OCI-LY3 (cell line): ENCODE measurements at regions not wholly inside any gene's neighbourhood (a gene's known extent, or its start where the extent isn't known, plus 50 kb on each side); places are given as distances from the start of the nearest gene placed in this dataset.

Experiments
- H2AFZ ChIP-seq: fragments of 200-600, 300-600 bp; shearing (Covaris generic); 2 replicates; pipeline ENCODE4 v1.6.0; 2014; ENCODE audit warnings: antibody characterized with exemption, low read depth, low read length
- H3K27ac ChIP-seq: fragments of 200-600, 300-600 bp; sonication (generic); 2 replicates; pipeline ENCODE4 v1.5.1; 2014; ENCODE audit warnings: mild to moderate bottlenecking, low read length, moderate library complexity, mixed read lengths
- H3K27me3 ChIP-seq: fragments of 200-600, 300-600 bp; sonication (generic); 2 replicates; pipeline ENCODE4 v1.6.1; 2014; ENCODE audit warnings: low read depth, low read length, mixed read lengths
- H3K36me3 ChIP-seq: fragments of 200-600, 300-600 bp; sonication (generic); replicated peaks from 2 replicates; pipeline ENCODE3; 2014; ENCODE audit warnings: low read depth, low read length, mixed read lengths
- H3K4me1 ChIP-seq: fragments of 300-600, 200-600 bp; sonication (generic); 2 replicates; pipeline ENCODE4 v1.6.1; 2014; ENCODE audit warnings: low read length, mixed read lengths
- H3K4me2 ChIP-seq: fragments of 200-600, 300-600 bp; sonication (generic); 2 replicates; pipeline ENCODE4 v1.6.1; 2014; ENCODE audit warnings: low read length, mixed read lengths
- H3K4me3 ChIP-seq: fragments of 300-600, 200-600 bp; sonication (generic); 2 replicates; pipeline ENCODE4 v1.5.1; 2014; ENCODE audit warnings: antibody characterized with exemption, mild to moderate bottlenecking, low read length, moderate library complexity
- H3K79me2 ChIP-seq: fragments of 300-600, 200-600 bp; shearing (Covaris generic); 2 replicates; pipeline ENCODE4 v1.6.1; 2014; ENCODE audit warnings: mild to moderate bottlenecking, low read length, mixed read lengths
- H3K9ac ChIP-seq: fragments of 300-600, 200-600 bp; shearing (Covaris generic); 2 replicates; pipeline ENCODE4 v1.6.0; 2014; ENCODE audit warnings: mild to moderate bottlenecking, low read length, moderate library complexity
- H3K9me3 ChIP-seq: fragments of 200-600, 300-600 bp; shearing (Covaris generic); 2 replicates; pipeline ENCODE4 v1.6.1; 2014; ENCODE audit warnings: low read length, mixed read lengths; ENCODE audit not compliant: insufficient read depth
- H4K20me1 ChIP-seq: fragments of 200-600, 300-600 bp; sonication (generic); 2 replicates; pipeline ENCODE4 v1.6.1; 2016; ENCODE audit warnings: low read length, mixed read lengths; ENCODE audit not compliant: insufficient read depth
- EZH2phosphoT487 ChIP-seq: fragments of 200-600 bp; shearing (Covaris generic); IDR thresholded peaks from 2 replicates; pipeline ENCODE4 v1.6.1; 2018; ENCODE audit warnings: antibody characterized with exemption, mixed run types, low read depth
- TF ChIP-seq, protein P1 (sequence below): fragments of 200-600, 300-600 bp; sonication (generic); IDR thresholded peaks from 2 replicates; pipeline ENCODE4 v1.5.1; 2014; ENCODE audit warnings: antibody characterized with exemption, low read length, low read depth

- no peak overlapping the region for H3K9ac ChIP-seq
- no peaks in the 10 kb centered on the region for H3K79me2 ChIP-seq
- no peaks in the 10 kb centered on the region for H3K27me3 ChIP-seq
- peaks cover 12% of the 10 kb centered on the region; the same call in 1 of the 2 replicates for H3K4me1 ChIP-seq
- no peaks in the 10 kb centered on the region for H3K9me3 ChIP-seq
- no peak overlapping the region for H3K4me2 ChIP-seq
- no peaks in the 10 kb centered on the region for H4K20me1 ChIP-seq
- H2AFZ ChIP-seq: no peak overlapping the region
- no peak overlapping the region for H3K27ac ChIP-seq
- H3K36me3 ChIP-seq: no peaks in the 10 kb centered on the region
- no peak overlapping the region for H3K4me3 ChIP-seq
- TF ChIP-seq EZH2phosphoT487: no peak
- TF ChIP-seq, protein P1, sequence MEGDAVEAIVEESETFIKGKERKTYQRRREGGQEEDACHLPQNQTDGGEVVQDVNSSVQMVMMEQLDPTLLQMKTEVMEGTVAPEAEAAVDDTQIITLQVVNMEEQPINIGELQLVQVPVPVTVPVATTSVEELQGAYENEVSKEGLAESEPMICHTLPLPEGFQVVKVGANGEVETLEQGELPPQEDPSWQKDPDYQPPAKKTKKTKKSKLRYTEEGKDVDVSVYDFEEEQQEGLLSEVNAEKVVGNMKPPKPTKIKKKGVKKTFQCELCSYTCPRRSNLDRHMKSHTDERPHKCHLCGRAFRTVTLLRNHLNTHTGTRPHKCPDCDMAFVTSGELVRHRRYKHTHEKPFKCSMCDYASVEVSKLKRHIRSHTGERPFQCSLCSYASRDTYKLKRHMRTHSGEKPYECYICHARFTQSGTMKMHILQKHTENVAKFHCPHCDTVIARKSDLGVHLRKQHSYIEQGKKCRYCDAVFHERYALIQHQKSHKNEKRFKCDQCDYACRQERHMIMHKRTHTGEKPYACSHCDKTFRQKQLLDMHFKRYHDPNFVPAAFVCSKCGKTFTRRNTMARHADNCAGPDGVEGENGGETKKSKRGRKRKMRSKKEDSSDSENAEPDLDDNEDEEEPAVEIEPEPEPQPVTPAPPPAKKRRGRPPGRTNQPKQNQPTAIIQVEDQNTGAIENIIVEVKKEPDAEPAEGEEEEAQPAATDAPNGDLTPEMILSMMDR: no peak
Measured at GRCh38 chr21:27112186-27112585, 145.3 kb upstream of the ADAMTS5 start.

GRCh38 chr21:27110956-27111355 lies 144.1 kb upstream of the ADAMTS5 start:
- Histone ChIP-seq H3K4me2 (no peak overlapping the region), H3K27ac (no peak overlapping the region), H3K9me3 (no peaks in the 10 kb centered on the region), H3K79me2 (no peaks in the 10 kb centered on the region), H3K27me3 (no peaks in the 10 kb centered on the region), H3K9ac (no peak overlapping the region), H3K4me1 (peaks cover 7% of the 10 kb centered on the region; the same call in 1 of the 2 replicates), H3K36me3 (no peaks in the 10 kb centered on the region), H4K20me1 (no peaks in the 10 kb centered on the region), H3K4me3 (no peak overlapping the region), H2AFZ (no peak overlapping the region)
- TF ChIP-seq EZH2phosphoT487: no peak
- TF ChIP-seq, protein P1: no peak

- Histone ChIP-seq H4K20me1 (no peaks in the 10 kb centered on the region), H3K9ac (no peak overlapping the region), H3K27me3 (no peaks in the 10 kb centered on the region), H3K4me1 (peaks cover 7% of the 10 kb centered on the region; the same call in 1 of the 2 replicates), H3K9me3 (no peaks in the 10 kb centered on the region), H2AFZ (no peak overlapping the region), H3K79me2 (no peaks in the 10 kb centered on the region), H3K27ac (no peak overlapping the region), H3K36me3 (no peaks in the 10 kb centered on the region), H3K4me3 (no peak overlapping the region), H3K4me2 (0 out of 2 replicates have a peak overlapping the region, but pooled peaks have one; percentile 20)
- no peak for TF ChIP-seq EZH2phosphoT487
- TF ChIP-seq, protein P1: no peak
Measured at GRCh38 chr21:27108701-27109100, 141.8 kb upstream of the ADAMTS5 start.

- Histone ChIP-seq H3K36me3 (no peaks in the 10 kb centered on the region), H3K79me2 (no peaks in the 10 kb centered on the region), H4K20me1 (no peaks in the 10 kb centered on the region), H3K9ac (no peak overlapping the region), H3K4me3 (no peak overlapping the region), H3K27ac (no peak overlapping the region), H2AFZ (no peak overlapping the region), H3K4me2 (no peak overlapping the region; the same call in 1 of the 2 replicates), H3K4me1 (peaks cover 7% of the 10 kb centered on the region; the same call in 1 of the 2 replicates), H3K27me3 (no peaks in the 10 kb centered on the region), H3K9me3 (no peaks in the 10 kb centered on the region)
- TF ChIP-seq EZH2phosphoT487: no peak
- TF ChIP-seq, protein P1: no peak
Measured at GRCh38 chr21:27108228-27108627, 141.3 kb upstream of the ADAMTS5 start.
